GM12891 (cell line): ENCODE measurements at regions not wholly inside any gene's neighbourhood (a gene's known extent, or its start where the extent isn't known, plus 50 kb on each side); places are given as distances from the start of the nearest gene placed in this dataset.

Experiments used
- DNase-seq: peaks from one replicate; pipeline ENCODE4 v3.0.0; 2011; ENCODE audit warnings: low spot score; ENCODE audit not compliant: insufficient read length
- FAIRE-seq: peaks from 2 replicates; lab custom pipeline; 2011; peaks lifted over from hg19 to GRCh38; lab: Jason Lieb, UNC
- PAX5 ChIP-seq: IDR thresholded peaks from 2 replicates; pipeline ENCODE4 v1.6.1; 2011; ENCODE audit warnings: low read length, moderate library complexity, mild to moderate bottlenecking; ENCODE audit not compliant: insufficient read depth, severe bottlenecking
- POLR2A ChIP-seq: IDR thresholded peaks from 2 replicates; pipeline ENCODE4 v1.6.1; 2011; ENCODE audit warnings: low read depth, low read length, control low read depth
- POLR2AphosphoS5 ChIP-seq: IDR thresholded peaks from 2 replicates; pipeline ENCODE4 v1.6.1; 2011; ENCODE audit warnings: low read depth, low read length, control low read depth
- POU2F2 ChIP-seq: IDR thresholded peaks from 2 replicates; pipeline ENCODE4 v1.6.1; 2011; ENCODE audit warnings: low read depth, mild to moderate bottlenecking, control low read depth, low read length, moderate library complexity
- SPI1 ChIP-seq: IDR thresholded peaks from 2 replicates; pipeline ENCODE4 v1.6.1; 2011; ENCODE audit warnings: low read depth, low read length, control low read depth
- TAF1 ChIP-seq: IDR thresholded peaks from 2 replicates; pipeline ENCODE4 v1.6.1; 2011; ENCODE audit warnings: low read depth, low read length, control low read depth

DNA sequence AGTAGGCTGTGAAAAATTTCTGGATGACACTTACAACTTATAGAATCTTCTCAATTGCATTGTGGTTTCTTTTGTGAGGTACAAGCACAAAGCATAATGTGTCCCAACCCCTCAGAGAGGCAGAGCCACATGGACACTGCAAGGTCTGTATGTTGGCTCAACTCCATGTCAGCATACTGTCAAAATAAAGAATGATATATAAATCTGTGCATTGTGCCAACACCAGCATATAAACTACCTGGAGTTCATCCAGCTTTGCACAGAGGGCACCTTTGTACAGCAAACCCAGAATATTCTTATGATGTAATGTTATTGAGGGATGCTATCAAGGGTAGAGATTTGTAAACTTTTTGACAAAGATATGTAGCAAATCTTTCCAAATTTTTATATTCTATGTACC is 1065.8 kb upstream of the MIR17HG start:
- FAIRE-seq (no peak), DNase-seq (no peak)
- TF ChIP-seq POU2F2 (no peak), POLR2A (no peak), SPI1 (no peak), TAF1 (no peak), PAX5 (no peak), POLR2AphosphoS5 (no peak)

DNA sequence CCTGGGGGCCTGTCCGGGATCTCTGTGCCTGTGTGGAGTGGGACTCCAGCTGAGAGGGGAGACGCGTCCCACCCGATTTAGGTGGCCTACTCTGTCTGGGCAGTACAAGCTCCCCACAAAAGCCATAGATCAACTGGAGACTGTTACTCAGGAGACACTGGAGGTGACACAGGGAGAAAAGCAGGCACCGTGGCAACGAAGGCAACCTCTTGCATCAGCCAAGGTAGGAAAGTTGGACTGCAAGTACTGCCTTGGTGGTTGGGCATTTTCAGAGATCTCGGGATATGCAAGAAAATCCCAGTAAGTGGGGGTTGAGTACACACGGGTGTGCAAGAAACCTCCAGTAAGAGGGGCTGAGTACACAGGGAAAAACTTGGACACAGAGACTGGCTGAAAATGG is 1060.0 kb upstream of the MIR17HG start:
- no peak for TF ChIP-seq TAF1
- no peak for TF ChIP-seq PAX5
- TF ChIP-seq POLR2A = no peak
- no peak for TF ChIP-seq POLR2AphosphoS5
- no peak for TF ChIP-seq SPI1
- no peak for TF ChIP-seq POU2F2

DNA sequence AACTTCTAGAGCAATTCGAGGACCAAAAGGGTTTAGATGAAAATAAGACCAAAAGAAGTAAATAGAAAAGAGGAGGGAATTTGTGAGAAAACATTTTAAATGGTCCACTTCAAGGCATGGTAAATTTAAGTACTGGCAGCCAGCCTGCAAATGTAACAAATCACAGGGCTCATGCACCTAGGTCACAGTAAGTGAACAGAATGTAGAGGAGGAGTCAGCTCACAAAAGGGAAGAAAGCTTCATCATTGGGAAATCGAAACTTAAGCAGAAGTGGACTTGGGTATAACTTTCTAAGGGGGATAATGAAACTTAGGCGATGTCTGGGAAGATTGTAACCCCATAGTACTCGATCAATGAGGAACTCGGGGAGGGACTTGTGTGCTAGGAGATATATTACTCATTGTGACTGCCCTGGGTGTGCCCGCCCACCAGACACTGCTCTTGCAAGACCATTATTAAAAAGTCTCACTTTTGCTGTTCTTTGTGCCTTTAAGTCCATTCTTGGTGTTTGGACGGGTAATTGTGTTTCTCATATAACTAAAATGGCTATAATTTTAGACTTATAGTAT is 1053.6 kb upstream of the MIR17HG start:
- no peak for TF ChIP-seq POLR2A
- no peak for TF ChIP-seq SPI1
- no peak for TF ChIP-seq POLR2AphosphoS5
- no peak for TF ChIP-seq PAX5
- TF ChIP-seq POU2F2 = no peak
- no peak for TF ChIP-seq TAF1
- no peak for DNase-seq
- no peak for FAIRE-seq

More for the DNA sequence above, 1060.0 kb upstream of the MIR17HG start:
- DNase-seq (no peak), FAIRE-seq (no peak)

DNA sequence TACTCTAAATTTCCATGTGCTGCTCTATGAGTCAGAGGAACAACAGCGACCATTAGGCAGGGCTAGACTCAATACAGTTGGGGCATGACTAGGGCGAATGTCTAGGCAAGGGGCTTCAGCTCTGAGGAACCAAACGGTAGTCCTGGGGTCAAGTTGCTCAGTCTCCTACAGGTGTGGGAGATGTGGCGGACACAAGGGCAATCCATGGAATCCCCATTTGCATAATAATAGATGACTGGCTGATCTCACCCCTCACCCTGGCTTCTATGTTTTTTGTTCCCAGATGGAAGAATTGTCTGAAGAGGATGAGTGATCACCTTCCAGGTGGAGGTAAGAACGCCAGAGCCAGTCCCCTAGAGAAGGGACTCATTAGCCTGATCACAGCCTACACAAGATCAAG is 1048.2 kb upstream of the MIR17HG start:
- FAIRE-seq = no peak
- DNase-seq = no peak
- no peak for TF ChIP-seq TAF1
- TF ChIP-seq POU2F2 = no peak
- TF ChIP-seq POLR2A = no peak
- TF ChIP-seq POLR2AphosphoS5 = no peak
- no peak for TF ChIP-seq PAX5
- TF ChIP-seq SPI1 = no peak

DNA sequence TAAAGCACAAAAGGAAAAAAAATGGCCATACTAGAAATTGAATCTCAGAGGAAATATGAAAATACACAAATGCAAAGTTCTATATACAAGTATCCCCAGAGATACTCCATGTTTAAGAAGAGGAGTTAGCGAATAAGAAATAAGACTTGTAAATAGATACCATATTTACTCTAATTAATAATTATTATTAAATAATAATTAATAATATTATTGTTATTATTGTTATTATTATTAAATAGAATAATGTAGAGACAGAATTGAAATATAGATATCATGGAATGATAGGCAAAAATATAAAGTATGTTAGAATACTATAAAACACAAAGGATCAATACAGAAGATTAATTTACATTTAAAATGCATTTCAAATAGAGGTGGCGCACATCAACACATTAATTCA is 1047.5 kb upstream of the MIR17HG start:
- TF ChIP-seq POLR2A (no peak), POU2F2 (no peak), TAF1 (no peak), PAX5 (no peak), SPI1 (no peak), POLR2AphosphoS5 (no peak)
- no peak for FAIRE-seq
- DNase-seq = no peak

DNA sequence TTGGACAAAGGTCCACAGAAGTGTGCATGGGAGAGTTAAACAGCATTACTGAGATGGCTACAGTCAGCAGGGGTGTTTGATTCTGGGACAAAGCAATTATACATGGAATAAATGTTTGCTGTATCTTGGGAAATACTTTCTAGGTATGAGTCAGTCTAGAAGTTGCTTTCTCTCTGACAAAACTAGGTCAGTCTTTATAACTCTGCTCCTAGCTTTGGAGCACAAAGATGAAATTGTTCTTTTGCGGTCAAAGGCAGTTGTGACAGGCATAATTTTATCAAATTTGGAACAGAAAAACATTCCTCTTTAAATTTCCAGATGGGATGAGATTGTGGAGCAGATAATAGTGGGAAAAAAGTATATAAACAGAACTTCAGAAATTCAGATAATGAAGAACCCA is 1045.4 kb upstream of the MIR17HG start:
- no peak for FAIRE-seq
- TF ChIP-seq TAF1 = no peak
- no peak for TF ChIP-seq SPI1
- TF ChIP-seq POU2F2 = no peak
- TF ChIP-seq PAX5 = no peak
- TF ChIP-seq POLR2AphosphoS5 = no peak
- no peak for TF ChIP-seq POLR2A
- no peak for DNase-seq

DNA sequence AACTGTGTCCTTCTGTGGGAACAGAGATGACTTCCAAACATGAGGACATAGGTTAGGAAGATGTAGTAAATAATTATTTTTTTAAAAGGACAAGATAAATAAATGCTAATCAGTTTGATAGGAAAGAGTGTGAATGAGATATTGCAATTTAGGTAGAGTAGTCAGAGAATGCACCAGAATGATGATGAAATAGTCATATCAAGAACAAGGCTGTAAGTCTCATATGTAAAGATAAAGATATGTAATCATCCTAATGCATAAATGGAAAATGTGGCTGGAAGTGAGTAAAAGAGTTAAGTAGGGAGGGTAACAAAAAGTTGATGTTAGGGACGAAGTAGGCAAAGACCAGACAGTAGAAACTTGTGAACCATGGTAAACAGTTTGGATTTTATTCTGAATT is 1041.7 kb upstream of the MIR17HG start:
- FAIRE-seq (no peak), DNase-seq (no peak)
- no peak for TF ChIP-seq PAX5
- no peak for TF ChIP-seq TAF1
- TF ChIP-seq POLR2AphosphoS5 = no peak
- TF ChIP-seq SPI1 = no peak
- no peak for TF ChIP-seq POLR2A
- TF ChIP-seq POU2F2 = no peak

DNA sequence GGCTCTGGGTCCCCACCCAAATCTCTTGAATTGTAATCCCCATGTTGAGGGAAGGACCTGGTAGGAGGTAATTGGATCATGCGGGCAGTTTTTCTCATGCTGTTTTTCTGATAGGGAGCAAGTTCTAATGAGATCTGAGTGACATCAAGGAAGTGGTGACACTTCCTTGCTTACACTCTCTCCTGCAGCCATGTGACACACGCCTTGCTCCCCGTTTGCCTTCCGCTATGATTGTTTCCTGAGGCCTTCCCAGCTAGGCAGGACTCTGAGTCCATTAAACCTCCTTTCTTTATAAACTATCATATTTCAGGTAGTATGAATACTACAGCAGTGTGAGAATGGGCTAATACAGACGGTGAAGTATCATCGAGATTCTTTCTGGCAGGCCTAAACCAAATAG is 1040.4 kb upstream of the MIR17HG start:
- no peak for TF ChIP-seq POLR2A
- no peak for TF ChIP-seq SPI1
- TF ChIP-seq PAX5 = no peak
- TF ChIP-seq POLR2AphosphoS5 = no peak
- no peak for TF ChIP-seq POU2F2
- no peak for TF ChIP-seq TAF1
- FAIRE-seq = no peak
- DNase-seq = no peak

DNA sequence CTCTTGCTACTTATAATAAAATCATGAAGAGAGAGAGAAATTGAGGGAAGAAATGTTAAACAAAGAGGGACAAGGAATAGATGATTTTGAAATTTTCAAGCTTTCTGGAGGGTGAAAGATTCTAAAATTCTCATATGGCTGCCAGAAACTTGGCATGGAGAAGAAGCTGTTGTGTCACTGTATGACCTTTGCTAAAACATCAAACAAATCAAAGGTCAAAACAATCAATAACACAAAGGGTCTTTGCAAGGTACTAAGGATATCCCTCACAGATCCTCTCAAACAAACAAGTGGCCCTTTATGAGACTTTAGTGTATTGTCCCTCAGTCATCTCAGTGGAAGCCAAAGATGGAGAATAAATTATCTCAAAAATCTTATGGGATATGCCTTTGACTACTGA is 1039.2 kb upstream of the MIR17HG start:
- DNase-seq (no peak), FAIRE-seq (no peak)
- TF ChIP-seq POLR2AphosphoS5 (no peak), POLR2A (no peak)

DNA sequence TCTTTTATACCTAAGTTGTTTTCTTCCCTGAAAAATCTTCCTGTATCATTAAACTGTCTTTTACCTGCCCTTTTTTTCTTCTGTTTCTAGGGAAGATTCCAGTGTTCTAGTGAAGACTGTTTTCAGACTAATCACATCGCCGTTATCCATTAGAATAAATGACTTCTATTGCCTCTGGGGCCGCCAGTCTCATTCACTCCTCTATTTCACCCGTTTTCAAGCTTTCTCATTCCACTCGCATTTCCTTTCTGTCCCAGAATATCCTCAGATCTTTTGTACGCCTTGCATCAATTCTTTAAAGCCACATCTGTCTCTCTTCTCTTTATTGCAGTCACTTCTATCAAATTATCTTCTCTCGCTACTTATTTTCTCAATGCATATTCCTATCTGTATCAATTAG is 1035.6 kb upstream of the MIR17HG start:
- FAIRE-seq (no peak), DNase-seq (no peak)
- no peak for TF ChIP-seq POLR2A
- TF ChIP-seq POU2F2 = no peak
- TF ChIP-seq PAX5 = no peak
- TF ChIP-seq POLR2AphosphoS5 = no peak
- no peak for TF ChIP-seq SPI1
- TF ChIP-seq TAF1 = no peak

DNA sequence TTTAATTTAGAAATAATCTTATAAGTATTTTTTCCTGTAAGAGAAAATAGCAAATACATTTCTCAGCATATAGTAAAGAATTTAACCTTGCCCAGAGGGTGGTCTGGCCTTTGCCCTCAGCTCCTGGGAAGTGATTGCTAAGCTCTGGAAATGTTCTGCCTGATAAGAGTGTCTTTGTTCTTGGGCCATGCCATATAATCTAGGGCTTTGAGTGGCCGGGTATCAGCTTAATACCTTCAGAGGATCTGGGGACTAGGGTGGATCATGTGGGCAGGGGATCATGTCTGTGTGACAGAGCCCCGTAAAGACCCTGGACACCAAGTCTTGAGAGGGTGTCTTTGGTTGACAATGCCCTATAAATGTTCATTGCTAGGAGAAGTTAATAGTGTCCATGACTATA is 1032.4 kb upstream of the MIR17HG start:
- FAIRE-seq (no peak), DNase-seq (no peak)
- no peak for TF ChIP-seq PAX5
- no peak for TF ChIP-seq POLR2A
- TF ChIP-seq POLR2AphosphoS5 = no peak
- TF ChIP-seq POU2F2 = no peak
- TF ChIP-seq SPI1 = no peak
- TF ChIP-seq TAF1 = no peak
